Stomach (tissue), 8 donors: ENCODE measurements at regions not wholly inside any gene's neighbourhood (a gene's known extent, or its start where the extent isn't known, plus 50 kb on each side); places are given as distances from the start of the nearest gene placed in this dataset.

ENCODE experiments used
- DNase-seq, 2 donors: peaks; one replicate each; pipeline versions ENCODE4 v3.0.0 to v3.0.0-alpha.2; 2013 to 2019
- H3K27ac ChIP-seq, 5 donors: fragments of 200-600 bp in 4 of 5; sonication (generic) in 4 of 5; one replicate each; pipeline ENCODE4 v1.5.1; 2013 to 2019; ENCODE audit warnings: mild to moderate bottlenecking in 1 of 5, moderate library complexity in 1 of 5
- H3K27me3 ChIP-seq, 3 donors: fragments of 200-600 bp; sonication (generic); one replicate each; pipeline ENCODE4 v1.5.1; 2017 to 2019; ENCODE audit warnings: mixed run types in 1 of 3
- H3K36me3 ChIP-seq, 4 donors: fragments of 200-600 bp; sonication (generic); 1 replicate in 3 of 4; 2 replicates in 1 of 4; pipeline ENCODE4 v1.5.1; 2016 to 2019
- H3K4me1 ChIP-seq, 4 donors: fragments of 200-600 bp; sonication (generic); one replicate each; pipeline ENCODE4 v1.5.1; 2016 to 2019
- H3K4me3 ChIP-seq, 4 donors: fragments of 200-600 bp; sonication (generic) in 3 of 4; one replicate each; pipeline ENCODE4 v1.5.1; 2016 to 2019; ENCODE audit warnings: mild to moderate bottlenecking in 1 of 4
- H3K9me3 ChIP-seq, 4 donors: fragments of 200-600 bp; sonication (generic); one replicate each; pipeline ENCODE4 v1.5.1; 2016 to 2019
- CTCF ChIP-seq, 7 experiments: fragments of 450-650 bp in 4 of 7; fragments of 200-600 bp in 3 of 7; sonication (generic) in 3 of 7; IDR thresholded peaks; one replicate each; pipeline ENCODE4 v1.5.1; 2016 to 2019; ENCODE audit warnings: antibody characterized with exemption in 7 of 7, control low read depth in 2 of 7, mild to moderate bottlenecking in 1 of 7
- EP300 ChIP-seq: sonication (generic); formaldehyde crosslinking; IDR thresholded peaks from one replicate; pipeline ENCODE4 v1.6.1; 2017; ENCODE audit warnings: antibody characterized with exemption
- POLR2A ChIP-seq, 4 donors: fragments of 450-650 bp; IDR thresholded peaks; one replicate each; pipeline ENCODE4 v1.6.1; 2016; ENCODE audit warnings: antibody characterized with exemption in 4 of 4, control low read depth in 2 of 4, mild to moderate bottlenecking in 1 of 4, moderate library complexity in 1 of 4
- POLR2AphosphoS5 ChIP-seq, 3 donors: sonication (generic); formaldehyde crosslinking; IDR thresholded peaks; one replicate each; pipeline ENCODE4 v1.6.1; 2016; ENCODE audit warnings: antibody characterized with exemption in 3 of 3
- WGBS, 5 donors: extraction: QIAGEN DNeasy Blood & Tissue Kit in 3 of 5; methylation state at CpG; one replicate each; pipeline versions ENCODE4 v1.1.5 to v1.1.7; 2013 to 2018; 5-methylcytosine and 5-hydroxymethylcytosine counted together
- intact Hi-C: fragments of 100-400 bp; cut with DNase I; formaldehyde crosslinking; loops from one replicate; pipeline ENCODE4 v1.15.1; 2023; ENCODE audit warnings: low total_unique reads
- donor health status: healthy with polysubstance abuse.
- donor health status: Bipolar disorder and iron deficiency.
- donor health status: healthy.

- TF ChIP-seq POLR2AphosphoS5 (IDR thresholded peaks at IDR 0.05) (no peak), EP300 (no peak), CTCF (IDR thresholded peaks at IDR 0.05) (no peak), POLR2A (IDR thresholded peaks at IDR 0.05) (no peak)
Measured at GRCh38 chr2:2830576-2830975, 499.5 kb upstream of the MYT1L start.

GRCh38 chr2:2828774-2829368 is 497.8 kb upstream of the MYT1L start:
- intact Hi-C loops: no loop called here

More at GRCh38 chr2:2830576-2830975, 499.5 kb upstream of the MYT1L start:
- intact Hi-C loops: no loop called here
- Histone ChIP-seq H3K36me3 (no peaks in the 10 kb centered on the region), H3K27me3 (peaks cover 0 to 4% (median 0%) of the 10 kb centered on the region in 3 donors), H3K4me3 (no peak overlapping the region), H3K4me1 (no peaks in the 10 kb centered on the region), H3K27ac (no peak overlapping the region), H3K9me3 (peaks cover 0 to 7% (median 0%) of the 10 kb centered on the region in 4 donors)
- 85 to 94% (median 88%) methylated on average over 3 of the region's 3 CpGs for WGBS, 5 donors
- DNase-seq: peak in 1 of 2 donors; percentile 8

GRCh38 chr2:2827761-2828221 is 496.7 kb upstream of the MYT1L start:
- DNase-seq: no peak

More at GRCh38 chr2:2828774-2829368, 497.8 kb upstream of the MYT1L start:
- WGBS, 5 donors: 63 to 75% (median 73%) methylated on average over 13 of the region's 13 CpGs
- H3K36me3 ChIP-seq: no peaks in the 10 kb centered on the region
- no peak overlapping the region for H3K27ac ChIP-seq
- H3K4me1 ChIP-seq: no peaks in the 10 kb centered on the region
- H3K27me3 ChIP-seq: peaks cover 0 to 4% (median 0%) of the 10 kb centered on the region in 3 donors
- peak; percentile 15 to 61 for DNase-seq
- peaks cover 0 to 7% (median 0%) of the 10 kb centered on the region in 4 donors for H3K9me3 ChIP-seq
- TF ChIP-seq POLR2AphosphoS5 (IDR thresholded peaks at IDR 0.05): no peak
- TF ChIP-seq POLR2A (IDR thresholded peaks at IDR 0.05): no peak
- no peak overlapping the region for H3K4me3 ChIP-seq

GRCh38 chr2:2827046-2827636 is 496.1 kb upstream of the MYT1L start:
- TF ChIP-seq EP300: no peak
- TF ChIP-seq POLR2AphosphoS5 (IDR thresholded peaks at IDR 0.05): no peak
- TF ChIP-seq CTCF (IDR thresholded peaks at IDR 0.05): no peak
- no peak for TF ChIP-seq POLR2A (IDR thresholded peaks at IDR 0.05)
- Histone ChIP-seq H3K4me1 (no peaks in the 10 kb centered on the region), H3K27ac (no peak overlapping the region), H3K9me3 (peaks cover 0 to 7% (median 0%) of the 10 kb centered on the region in 4 donors), H3K4me3 (no peak overlapping the region), H3K27me3 (peaks cover 0 to 4% (median 0%) of the 10 kb centered on the region in 3 donors), H3K36me3 (no peaks in the 10 kb centered on the region)
- peak in 1 of 2 donors; percentile 16 for DNase-seq
- intact Hi-C loops: no loop called here
- 83 to 90% (median 85%) methylated on average over 16 of the region's 16 CpGs for WGBS, 5 donors

More at GRCh38 chr2:2827761-2828221, 496.7 kb upstream of the MYT1L start:
- Histone ChIP-seq H3K36me3 (no peaks in the 10 kb centered on the region), H3K9me3 (peaks cover 0 to 7% (median 0%) of the 10 kb centered on the region in 4 donors), H3K4me3 (no peak overlapping the region), H3K27me3 (peaks cover 0 to 4% (median 0%) of the 10 kb centered on the region in 3 donors), H3K27ac (no peak overlapping the region), H3K4me1 (no peaks in the 10 kb centered on the region)
- WGBS, 5 donors: 81 to 91% (median 91%) methylated on average over 8 of the region's 8 CpGs
- no peak for TF ChIP-seq POLR2A (IDR thresholded peaks at IDR 0.05)
- TF ChIP-seq EP300: no peak
- no peak for TF ChIP-seq CTCF (IDR thresholded peaks at IDR 0.05)
- no peak for TF ChIP-seq POLR2AphosphoS5 (IDR thresholded peaks at IDR 0.05)
- intact Hi-C loops: no loop called here
